Neuron (in vitro differentiated cells): ENCODE measurements at regions not wholly inside any gene's neighbourhood (a gene's known extent, or its start where the extent isn't known, plus 50 kb on each side); places are given as distances from the start of the nearest gene placed in this dataset.

ENCODE experiments used
- H2AFZ ChIP-seq: one replicate; pipeline ENCODE4 v1.6.1; 2013; ENCODE audit warnings: low read depth, mild to moderate bottlenecking, inconsistent platforms, low read length, moderate library complexity
- H3K27me3 ChIP-seq: one replicate; pipeline ENCODE4 v1.6.1; 2013; ENCODE audit warnings: low read length; ENCODE audit not compliant: insufficient read depth
- H3K36me3 ChIP-seq: one replicate; pipeline ENCODE4 v1.6.1; 2013; ENCODE audit warnings: low read length; ENCODE audit not compliant: insufficient read depth
- H3K4me1 ChIP-seq: one replicate; pipeline ENCODE4 v1.6.1; 2013; ENCODE audit warnings: low read length; ENCODE audit not compliant: insufficient read depth
- H3K4me3 ChIP-seq: 2 replicates; pipeline ENCODE4 v1.5.1; 2013; ENCODE audit warnings: mild to moderate bottlenecking, low read length, moderate library complexity
- H3K9me3 ChIP-seq: one replicate; pipeline ENCODE4 v1.6.1; 2013; ENCODE audit warnings: low read length

- H3K9me3 ChIP-seq: no peaks in the 10 kb centered on the region
- no peak overlapping the region for H2AFZ ChIP-seq
- H3K4me1 ChIP-seq: peaks cover 5% of the 10 kb centered on the region
- H3K4me3 ChIP-seq: no peak overlapping the region
- H3K27me3 ChIP-seq: no peaks in the 10 kb centered on the region
- no peaks in the 10 kb centered on the region for H3K36me3 ChIP-seq
Observed at GRCh38 chr4:71130827-71131603, 137.6 kb downstream of the DCK start.

- Histone ChIP-seq H3K9me3 (no peaks in the 10 kb centered on the region), H3K27me3 (no peaks in the 10 kb centered on the region), H3K4me1 (peaks cover 5% of the 10 kb centered on the region), H3K36me3 (no peaks in the 10 kb centered on the region), H3K4me3 (no peak overlapping the region), H2AFZ (no peak overlapping the region)
Observed at GRCh38 chr4:71132486-71132885, 139.0 kb downstream of the DCK start.

DNA sequence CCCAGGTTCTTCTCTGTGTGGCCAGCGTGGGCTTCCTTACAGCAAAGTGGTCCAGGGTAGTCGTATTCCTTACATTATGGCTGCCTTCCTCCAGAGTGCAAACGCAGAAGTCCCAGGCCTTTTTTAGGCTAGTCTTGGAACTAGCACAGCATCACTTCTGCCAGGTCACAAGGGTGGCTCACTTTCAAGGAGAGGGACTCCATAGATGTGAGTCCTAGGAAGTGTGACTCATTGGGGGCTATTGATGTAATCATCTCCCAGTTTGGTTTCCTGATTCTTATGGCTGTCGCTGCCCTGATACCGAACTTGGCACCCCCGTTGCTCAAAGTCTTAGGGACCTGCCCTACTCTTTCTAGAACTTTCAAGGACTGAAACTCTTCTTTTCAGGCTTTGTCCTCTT is 140.0 kb downstream of the DCK start:
- H3K36me3 ChIP-seq: no peaks in the 10 kb centered on the region
- no peak overlapping the region for H3K4me3 ChIP-seq
- H3K9me3 ChIP-seq: no peaks in the 10 kb centered on the region
- H3K4me1 ChIP-seq: peaks cover 5% of the 10 kb centered on the region
- no peak overlapping the region for H2AFZ ChIP-seq
- no peaks in the 10 kb centered on the region for H3K27me3 ChIP-seq

DNA sequence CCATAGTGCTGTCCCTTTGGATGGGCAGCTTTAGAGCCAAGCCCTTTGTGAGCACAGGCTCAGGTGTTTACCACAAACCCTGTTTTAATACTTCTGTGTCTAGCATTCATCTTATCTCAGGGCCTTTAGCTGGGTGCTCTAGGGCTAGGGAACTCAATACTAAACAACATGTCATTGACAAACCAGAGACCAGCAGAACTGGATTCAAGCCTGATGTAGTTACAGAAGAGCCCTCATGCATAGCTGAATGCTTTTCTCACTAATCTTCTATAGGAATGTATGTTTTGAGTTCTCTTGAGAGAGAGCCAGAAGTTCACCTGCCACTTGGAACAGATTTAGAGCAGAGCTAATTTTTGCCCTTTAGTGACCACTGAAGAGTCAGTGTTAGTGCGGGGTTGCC is 142.6 kb downstream of the DCK start:
- Histone ChIP-seq H3K9me3 (no peaks in the 10 kb centered on the region), H3K36me3 (no peaks in the 10 kb centered on the region), H2AFZ (no peak overlapping the region), H3K27me3 (no peaks in the 10 kb centered on the region), H3K4me1 (peaks cover 2% of the 10 kb centered on the region), H3K4me3 (no peak overlapping the region)

- Histone ChIP-seq H3K36me3 (no peaks in the 10 kb centered on the region), H3K9me3 (no peaks in the 10 kb centered on the region), H3K4me1 (no peaks in the 10 kb centered on the region), H3K4me3 (no peak overlapping the region), H2AFZ (no peak overlapping the region), H3K27me3 (no peaks in the 10 kb centered on the region)
Observed at GRCh38 chr4:71138007-71138615, 144.7 kb downstream of the DCK start.

DNA sequence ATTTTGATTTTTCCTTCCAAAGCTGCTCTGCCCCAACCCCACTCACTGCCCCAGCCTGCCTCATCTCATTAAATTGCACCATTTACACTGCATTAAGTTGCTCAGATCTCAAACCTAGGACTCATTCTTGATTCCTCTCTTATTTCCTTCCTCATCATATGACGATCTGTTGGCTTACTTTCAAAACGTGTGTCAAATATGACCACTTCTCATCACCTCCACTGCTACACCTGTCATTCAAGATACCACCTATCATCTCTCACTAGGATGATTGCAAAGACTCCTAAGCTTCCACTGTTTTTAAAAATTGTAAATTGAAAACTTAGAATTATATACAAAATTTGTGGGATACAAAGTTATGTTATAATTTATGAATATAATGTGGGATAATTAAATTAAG is 147.1 kb downstream of the DCK start:
- Histone ChIP-seq H3K4me3 (no peak overlapping the region), H2AFZ (no peak overlapping the region), H3K36me3 (no peaks in the 10 kb centered on the region), H3K4me1 (no peaks in the 10 kb centered on the region), H3K9me3 (no peaks in the 10 kb centered on the region), H3K27me3 (no peaks in the 10 kb centered on the region)

DNA sequence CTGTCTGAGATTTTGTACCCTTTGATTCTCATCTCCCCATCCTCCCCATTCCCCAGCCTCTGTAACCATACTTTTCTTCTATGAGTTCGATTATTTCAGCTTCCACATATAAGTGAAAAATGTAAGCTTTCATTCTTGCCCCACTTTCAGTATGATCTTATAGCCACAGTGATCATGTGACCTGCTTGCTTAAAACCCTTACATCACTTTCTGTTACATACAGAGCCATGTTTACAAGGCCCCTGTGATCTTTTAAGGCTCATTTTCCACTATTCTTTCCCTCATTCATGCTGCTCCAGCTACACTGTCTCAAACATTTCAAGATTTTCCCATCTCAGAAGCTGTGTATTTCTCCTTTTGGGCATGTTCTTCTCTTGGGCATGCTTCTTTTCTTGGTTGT is 147.7 kb downstream of the DCK start:
- H3K4me3 ChIP-seq: no peak overlapping the region
- no peaks in the 10 kb centered on the region for H3K27me3 ChIP-seq
- no peaks in the 10 kb centered on the region for H3K36me3 ChIP-seq
- H2AFZ ChIP-seq: no peak overlapping the region
- H3K4me1 ChIP-seq: no peaks in the 10 kb centered on the region
- H3K9me3 ChIP-seq: no peaks in the 10 kb centered on the region

GRCh38 chr4:71147261-71147660 is 153.8 kb downstream of the DCK start:
- H3K4me1 ChIP-seq: no peaks in the 10 kb centered on the region

DNA sequence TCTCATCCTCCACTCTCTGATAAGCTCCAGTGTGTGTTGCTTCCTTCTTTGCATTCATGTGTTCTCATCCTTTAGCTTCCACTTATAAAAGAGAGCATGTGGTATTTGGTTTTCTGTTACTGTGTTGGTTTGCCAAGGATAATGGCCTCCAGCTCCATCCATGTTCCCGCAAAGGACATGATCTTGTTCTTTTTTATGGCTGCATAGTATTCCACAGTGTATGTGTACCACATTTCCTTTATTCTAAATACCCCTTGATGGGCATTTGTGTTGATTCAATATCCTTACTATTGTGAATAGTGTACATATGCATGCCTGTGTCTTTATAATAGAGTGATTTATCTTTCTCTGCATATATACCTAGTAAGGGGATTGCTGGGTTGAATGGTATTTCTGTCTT is 155.1 kb downstream of the DCK start:
- no peak overlapping the region for H3K4me3 ChIP-seq
- H2AFZ ChIP-seq: no peak overlapping the region
- no peaks in the 10 kb centered on the region for H3K9me3 ChIP-seq
- no peaks in the 10 kb centered on the region for H3K27me3 ChIP-seq
- no peaks in the 10 kb centered on the region for H3K4me1 ChIP-seq
- H3K36me3 ChIP-seq: no peaks in the 10 kb centered on the region

More at GRCh38 chr4:71147261-71147660, 153.8 kb downstream of the DCK start:
- Histone ChIP-seq H3K9me3 (no peaks in the 10 kb centered on the region), H3K4me3 (no peak overlapping the region), H3K27me3 (no peaks in the 10 kb centered on the region), H3K36me3 (no peaks in the 10 kb centered on the region), H2AFZ (no peak overlapping the region)

- no peak overlapping the region for H3K4me3 ChIP-seq
- H3K27me3 ChIP-seq: no peaks in the 10 kb centered on the region
- H3K36me3 ChIP-seq: no peaks in the 10 kb centered on the region
- no peaks in the 10 kb centered on the region for H3K4me1 ChIP-seq
- H2AFZ ChIP-seq: no peak overlapping the region
- no peaks in the 10 kb centered on the region for H3K9me3 ChIP-seq
Observed at GRCh38 chr4:71151054-71151453, 157.6 kb downstream of the DCK start.

DNA sequence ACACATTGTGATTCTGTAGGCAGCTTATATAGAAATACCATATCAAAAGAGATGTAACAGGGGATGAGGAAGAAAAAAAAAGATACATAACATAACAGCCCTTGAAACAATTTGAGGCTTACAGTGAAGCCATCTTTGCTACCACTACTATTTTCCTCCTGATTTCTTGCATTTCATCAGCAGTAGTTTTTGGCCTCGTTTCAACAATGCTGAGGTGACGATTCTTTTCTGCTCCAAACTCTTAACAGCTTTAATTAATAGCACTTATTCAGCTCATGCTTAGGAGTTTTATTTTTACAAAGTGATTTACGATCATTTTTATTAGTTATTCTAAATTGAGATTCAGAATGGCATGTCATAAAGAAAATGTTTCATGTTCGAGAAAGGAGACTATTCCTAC is 163.2 kb downstream of the DCK start:
- Histone ChIP-seq H2AFZ (no peak overlapping the region), H3K9me3 (no peaks in the 10 kb centered on the region), H3K4me3 (no peak overlapping the region), H3K36me3 (no peaks in the 10 kb centered on the region), H3K4me1 (peaks cover 14% of the 10 kb centered on the region), H3K27me3 (no peaks in the 10 kb centered on the region)

GRCh38 chr4:71162386-71162785 is 168.9 kb downstream of the DCK start:
- Histone ChIP-seq H2AFZ (no peak overlapping the region), H3K27me3 (no peaks in the 10 kb centered on the region), H3K4me1 (peaks cover 13% of the 10 kb centered on the region), H3K36me3 (no peaks in the 10 kb centered on the region), H3K4me3 (no peak overlapping the region), H3K9me3 (no peaks in the 10 kb centered on the region)

GRCh38 chr4:71163317-71163716 is 169.9 kb downstream of the DCK start:
- Histone ChIP-seq H3K9me3 (no peaks in the 10 kb centered on the region), H2AFZ (no peak overlapping the region), H3K27me3 (no peaks in the 10 kb centered on the region), H3K4me1 (peaks cover 4% of the 10 kb centered on the region), H3K4me3 (no peak overlapping the region), H3K36me3 (no peaks in the 10 kb centered on the region)

GRCh38 chr4:71167083-71167482 is 171.7 kb upstream of the SLC4A4 start:
- Histone ChIP-seq H3K4me1 (no peaks in the 10 kb centered on the region), H3K4me3 (no peak overlapping the region), H3K27me3 (no peaks in the 10 kb centered on the region), H2AFZ (no peak overlapping the region), H3K36me3 (no peaks in the 10 kb centered on the region), H3K9me3 (no peaks in the 10 kb centered on the region)
